Medulla oblongata (tissue), 1 donor: ENCODE measurements at regions not wholly inside any gene's neighbourhood (a gene's known extent, or its start where the extent isn't known, plus 50 kb on each side); places are given as distances from the start of the nearest gene placed in this dataset.
"Not testable (repeated sequence)": the region's sequence is repeated elsewhere in the genome, so short reads cannot be mapped to it uniquely, and the experiment has no call there.

ENCODE experiments used
- DNase-seq: peaks from one replicate; pipeline ENCODE4 v3.0.0-alpha.2; 2015; ENCODE audit errors: extremely low spot score

GRCh38 chrX:2572740-2573139 lies 72.0 kb upstream of the DHRSX start:
- DNase-seq = no peak

GRCh38 chrX:2568125-2568524 lies 67.3 kb upstream of the DHRSX start:
- DNase-seq = no peak

- no peak for DNase-seq
Observed at GRCh38 chrX:2566055-2566454, 65.3 kb upstream of the DHRSX start.

- no peak for DNase-seq
Observed at GRCh38 chrX:2561456-2561855, 60.7 kb upstream of the DHRSX start.

GRCh38 chrX:2559124-2559523 lies 58.3 kb upstream of the DHRSX start:
- DNase-seq = no peak

GRCh38 chrX:2554891-2555290 lies 54.1 kb upstream of the DHRSX start:
- DNase-seq = no peak

GRCh38 chrX:2554066-2554465 lies 53.3 kb upstream of the DHRSX start:
- DNase-seq = not testable (repeated sequence)

- no peak for DNase-seq
Observed at GRCh38 chrX:2552621-2553201, 51.9 kb upstream of the DHRSX start.

GRCh38 chrX:2550328-2551020 lies 49.7 kb upstream of the DHRSX start:
- DNase-seq = no peak
